HCT116 (cell line): ENCODE measurements at regions not wholly inside any gene's neighbourhood (a gene's known extent, or its start where the extent isn't known, plus 50 kb on each side); places are given as distances from the start of the nearest gene placed in this dataset.

Experiments used
- ATAC-seq: fragments of 200-7000 bp; cut with Tn5 transposase; 2 replicates; pipeline ENCODE4 v1.9.1; 2020; ENCODE audit warnings: mild to moderate bottlenecking, moderate library complexity
- BruUV-seq: library from RNA; stranded (reverse); fragments of 400-500 nt; replicated peaks from 2 replicates; lab custom pipeline; 2021; lab: Mats Ljungman, UMichigan
- CTCF ChIA-PET: fragments of 300-600 bp; sonication (Branson Sonifier 250); formaldehyde crosslinking; loops from one replicate; lab custom pipeline; 2021; ENCODE audit warnings: antibody characterized with exemption; lab: Charles Lee
- POLR2A ChIA-PET: fragments of 300-600, 350-600 bp; sonication (Branson Sonifier 250); formaldehyde crosslinking; loops from one replicate; lab custom pipeline; 2021; ENCODE audit warnings: antibody characterized with exemption; lab: Charles Lee
- RAD21 ChIA-PET, 2 experiments: fragments of 300-600 bp; sonication (Branson Sonifier 250); formaldehyde crosslinking; loops; one replicate each; lab custom pipeline; 2023; ENCODE audit warnings: low total read pairs in 2 of 2; ENCODE audit not compliant: uncharacterized antibody in 2 of 2, unreplicated experiment in 2 of 2, low non-redundant PET in 1 of 2; lab: Charles Lee
- DNase-seq: peaks from one replicate; pipeline ENCODE4 v3.0.0-alpha.2; 2010; ENCODE audit warnings: low read depth, low spot score
- H2AFZ ChIP-seq: fragments of 200-600 bp; shearing (Covaris generic), sonication (generic); 2 replicates; pipeline ENCODE4 v1.6.1; 2017; ENCODE audit warnings: low read depth, mixed run types, mixed read lengths, antibody characterized with exemption, low read length; ENCODE audit not compliant: poor library complexity, severe bottlenecking
- H3K27ac ChIP-seq: 2 replicates; pipeline ENCODE4 v1.5.1; 2012; ENCODE audit warnings: low read depth, low read length
- H3K27me3 ChIP-seq: fragments of 200-600 bp; sonication (generic); 2 replicates; pipeline ENCODE4 v1.6.1; 2016; ENCODE audit warnings: mixed run types, low read length, mixed read lengths; ENCODE audit not compliant: insufficient read depth
- H3K36me3 ChIP-seq, 2 experiments: fragments of 200-500 bp in 1 of 2; fragments of 200-600 bp in 1 of 2; sonication (Bioruptor generic) in 1 of 2; sonication (generic) in 1 of 2; 2 replicates each; pipeline versions ENCODE4 v1.5.1 to v1.6.1; 2014 to 2016; ENCODE audit warnings: low read length in 2 of 2, inconsistent platforms in 1 of 2, mixed read lengths in 1 of 2, mixed run types in 1 of 2; ENCODE audit not compliant: insufficient read depth in 2 of 2, control insufficient read depth in 1 of 2
- H3K4me1 ChIP-seq, 2 experiments: fragments of 200-600 bp in 1 of 2; sonication (generic) in 1 of 2; 2 replicates each; pipeline versions ENCODE4 v1.5.1 to v1.6.1; 2012 to 2017; ENCODE audit warnings: low read length in 2 of 2, inconsistent platforms in 1 of 2, mild to moderate bottlenecking in 1 of 2, mixed read lengths in 1 of 2, mixed run types in 1 of 2, moderate library complexity in 1 of 2; ENCODE audit not compliant: insufficient read depth in 2 of 2, control insufficient read depth in 1 of 2
- H3K4me2 ChIP-seq: fragments of 200-600 bp; sonication (generic); 2 replicates; pipeline ENCODE4 v1.6.1; 2017; ENCODE audit warnings: mixed run types, low read length, mixed read lengths
- H3K4me3 ChIP-seq, 2 experiments: fragments of 200-600 bp in 1 of 2; sonication (generic) in 1 of 2; replicated peaks in 1 of 2; 2 replicates each; pipeline ENCODE4 v1.5.1; 2011 to 2016; ENCODE audit warnings: low read length in 2 of 2, control low read depth in 1 of 2, low read depth in 1 of 2, mild to moderate bottlenecking in 1 of 2, mixed read lengths in 1 of 2, mixed run types in 1 of 2
- H3K79me2 ChIP-seq: fragments of 200-600 bp; sonication (generic); 2 replicates; pipeline ENCODE4 v1.6.1; 2017; ENCODE audit warnings: mild to moderate bottlenecking, mixed run types, low read length, moderate library complexity, mixed read lengths; ENCODE audit not compliant: insufficient read depth
- H3K9ac ChIP-seq: fragments of 200-600 bp; sonication (generic); 2 replicates; pipeline ENCODE4 v1.6.1; 2016; ENCODE audit warnings: low read length, mixed read lengths
- H3K9me2 ChIP-seq: fragments of 200-600 bp; sonication (generic), shearing (Covaris generic); 2 replicates; pipeline ENCODE4 v1.6.1; 2017; ENCODE audit warnings: mixed run types, mild to moderate bottlenecking, moderate library complexity; ENCODE audit not compliant: insufficient read depth
- H3K9me3 ChIP-seq, 2 experiments: fragments of 200-500 bp in 1 of 2; fragments of 200-600 bp in 1 of 2; sonication (Bioruptor generic) in 1 of 2; sonication (generic) in 1 of 2; 2 replicates each; pipeline ENCODE4 v1.6.1; 2014 to 2017; ENCODE audit warnings: low read length in 2 of 2, mixed read lengths in 2 of 2, inconsistent platforms in 1 of 2, low read depth in 1 of 2, mild to moderate bottlenecking in 1 of 2, mixed run types in 1 of 2, moderate library complexity in 1 of 2; ENCODE audit not compliant: control insufficient read depth in 1 of 2, insufficient read depth in 1 of 2
- H4K20me1 ChIP-seq: fragments of 200-600 bp; sonication (generic), shearing (Covaris generic); 2 replicates; pipeline ENCODE4 v1.6.1; 2017; ENCODE audit warnings: mixed run types, mild to moderate bottlenecking, moderate library complexity; ENCODE audit not compliant: insufficient read depth
- CBX3 ChIP-seq: IDR thresholded peaks from 2 replicates; pipeline ENCODE4 v1.6.1; 2012; ENCODE audit warnings: low read depth
- CEBPB ChIP-seq: IDR thresholded peaks from 2 replicates; pipeline ENCODE4 v1.6.1; 2012; ENCODE audit warnings: low read depth
- CTCF ChIP-seq, 3 experiments: fragments of 200-600 bp in 1 of 3; sonication (generic) in 1 of 3; IDR thresholded peaks in 2 of 3; conservative IDR thresholded peaks in 1 of 3; 2 replicates each; pipeline ENCODE4 v1.5.1; 2012 to 2017; ENCODE audit warnings: low read depth in 2 of 3, low read length in 2 of 3, antibody characterized with exemption in 1 of 3, borderline replicate concordance in 1 of 3, control low read depth in 1 of 3, mild to moderate bottlenecking in 1 of 3, mixed read lengths in 1 of 3, mixed run types in 1 of 3, moderate library complexity in 1 of 3; ENCODE audit not compliant: insufficient read depth in 1 of 3
- EGR1 ChIP-seq: IDR thresholded peaks from 2 replicates; pipeline ENCODE4 v1.6.1; 2012; ENCODE audit warnings: low read depth
- ELF1 ChIP-seq: IDR thresholded peaks from 2 replicates; pipeline ENCODE4 v1.6.1; 2012; ENCODE audit warnings: low read depth, borderline replicate concordance
- FOSL1 ChIP-seq: IDR thresholded peaks from 2 replicates; pipeline ENCODE4 v1.6.1; 2012; ENCODE audit warnings: low read depth
- POLR2A ChIP-seq: IDR thresholded peaks from 2 replicates; pipeline ENCODE4 v1.7.0; 2011; ENCODE audit warnings: borderline replicate concordance; ENCODE audit not compliant: insufficient read depth, insufficient read length; ENCODE audit errors: extremely low read depth
- RAD21 ChIP-seq: IDR thresholded peaks from 2 replicates; pipeline ENCODE4 v1.6.1; 2012; ENCODE audit warnings: low read depth, mild to moderate bottlenecking
- SIN3A ChIP-seq: IDR thresholded peaks from 2 replicates; pipeline ENCODE4 v1.6.1; 2012; ENCODE audit warnings: low read depth
- SP1 ChIP-seq: IDR thresholded peaks from 2 replicates; pipeline ENCODE4 v1.6.1; 2012; ENCODE audit warnings: low read depth
- SRF ChIP-seq: IDR thresholded peaks from 2 replicates; pipeline ENCODE4 v1.6.1; 2012; ENCODE audit warnings: low read depth
- YY1 ChIP-seq: IDR thresholded peaks from 2 replicates; pipeline ENCODE4 v1.6.1; 2011; ENCODE audit warnings: low read length, low read depth, moderate library complexity, mild to moderate bottlenecking; ENCODE audit not compliant: insufficient replicate concordance; ENCODE audit errors: extremely low read depth
- ZBTB33 ChIP-seq: IDR thresholded peaks from 2 replicates; pipeline ENCODE4 v1.6.1; 2011; ENCODE audit warnings: mild to moderate bottlenecking, low read length, moderate library complexity; ENCODE audit not compliant: insufficient replicate concordance; ENCODE audit errors: extremely low read depth
- ZFX ChIP-seq: fragments of 450-650 bp; IDR thresholded peaks from 2 replicates; pipeline ENCODE4 v1.6.1; 2017
- ZNF274 ChIP-seq: fragments of 200-500 bp; sonication (Bioruptor generic); IDR thresholded peaks from 2 replicates; pipeline ENCODE4 v1.6.1; 2014; ENCODE audit warnings: mild to moderate bottlenecking, low read depth, low read length, inconsistent platforms
- intact Hi-C: fragments of 100-400 bp; cut with micrococcal nuclease; formaldehyde crosslinking; loops from 2 replicates; pipeline ENCODE4 v1.10.0; 2022
- TF ChIP-seq, protein P1 (sequence below): IDR thresholded peaks from 2 replicates; pipeline ENCODE4 v1.6.1; 2012
- TF ChIP-seq, protein P2 (sequence below): IDR thresholded peaks from 2 replicates; pipeline ENCODE4 v1.6.1; 2012; ENCODE audit warnings: low read depth

- ChIA-PET RAD21 (no interaction called here), CTCF (no interaction called here), POLR2A (no interaction called here)
- Histone ChIP-seq H3K4me3 (no peak overlapping the region), H3K4me2 (no peak overlapping the region), H3K27me3 (no peaks in the 10 kb centered on the region), H3K79me2 (no peaks in the 10 kb centered on the region), H4K20me1 (no peaks in the 10 kb centered on the region), H3K36me3 (no peaks in the 10 kb centered on the region), H2AFZ (no peak overlapping the region), H3K27ac (no peak overlapping the region), H3K9me3 (peaks cover 0 to 4% of the 10 kb centered on the region in 2 experiments; a peak in 1 of 4 replicates), H3K9me2 (no peaks in the 10 kb centered on the region), H3K4me1 (no peaks in the 10 kb centered on the region), H3K9ac (no peak overlapping the region)
- DNase-seq: no peak
- BruUV-seq: no TSS peak
- no peak for ATAC-seq
- intact Hi-C loops: no loop called here
- TF ChIP-seq ELF1: no peak
- TF ChIP-seq, protein P1, sequence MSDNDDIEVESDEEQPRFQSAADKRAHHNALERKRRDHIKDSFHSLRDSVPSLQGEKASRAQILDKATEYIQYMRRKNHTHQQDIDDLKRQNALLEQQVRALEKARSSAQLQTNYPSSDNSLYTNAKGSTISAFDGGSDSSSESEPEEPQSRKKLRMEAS: no peak
- TF ChIP-seq, protein P2, sequence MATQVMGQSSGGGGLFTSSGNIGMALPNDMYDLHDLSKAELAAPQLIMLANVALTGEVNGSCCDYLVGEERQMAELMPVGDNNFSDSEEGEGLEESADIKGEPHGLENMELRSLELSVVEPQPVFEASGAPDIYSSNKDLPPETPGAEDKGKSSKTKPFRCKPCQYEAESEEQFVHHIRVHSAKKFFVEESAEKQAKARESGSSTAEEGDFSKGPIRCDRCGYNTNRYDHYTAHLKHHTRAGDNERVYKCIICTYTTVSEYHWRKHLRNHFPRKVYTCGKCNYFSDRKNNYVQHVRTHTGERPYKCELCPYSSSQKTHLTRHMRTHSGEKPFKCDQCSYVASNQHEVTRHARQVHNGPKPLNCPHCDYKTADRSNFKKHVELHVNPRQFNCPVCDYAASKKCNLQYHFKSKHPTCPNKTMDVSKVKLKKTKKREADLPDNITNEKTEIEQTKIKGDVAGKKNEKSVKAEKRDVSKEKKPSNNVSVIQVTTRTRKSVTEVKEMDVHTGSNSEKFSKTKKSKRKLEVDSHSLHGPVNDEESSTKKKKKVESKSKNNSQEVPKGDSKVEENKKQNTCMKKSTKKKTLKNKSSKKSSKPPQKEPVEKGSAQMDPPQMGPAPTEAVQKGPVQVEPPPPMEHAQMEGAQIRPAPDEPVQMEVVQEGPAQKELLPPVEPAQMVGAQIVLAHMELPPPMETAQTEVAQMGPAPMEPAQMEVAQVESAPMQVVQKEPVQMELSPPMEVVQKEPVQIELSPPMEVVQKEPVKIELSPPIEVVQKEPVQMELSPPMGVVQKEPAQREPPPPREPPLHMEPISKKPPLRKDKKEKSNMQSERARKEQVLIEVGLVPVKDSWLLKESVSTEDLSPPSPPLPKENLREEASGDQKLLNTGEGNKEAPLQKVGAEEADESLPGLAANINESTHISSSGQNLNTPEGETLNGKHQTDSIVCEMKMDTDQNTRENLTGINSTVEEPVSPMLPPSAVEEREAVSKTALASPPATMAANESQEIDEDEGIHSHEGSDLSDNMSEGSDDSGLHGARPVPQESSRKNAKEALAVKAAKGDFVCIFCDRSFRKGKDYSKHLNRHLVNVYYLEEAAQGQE: no peak
- no peak for TF ChIP-seq CBX3
- TF ChIP-seq CEBPB: no peak
- TF ChIP-seq FOSL1: no peak
- no peak for TF ChIP-seq SRF
- no peak for TF ChIP-seq RAD21
- no peak for TF ChIP-seq SP1
- no peak for TF ChIP-seq SIN3A
- no peak for TF ChIP-seq ZFX
- no peak for TF ChIP-seq YY1
- no peak for TF ChIP-seq ZBTB33
- TF ChIP-seq CTCF (IDR thresholded peaks at IDR 0.05 in 2 of 3, conservative IDR thresholded peaks at IDR 0.05 in 1 of 3; ENCODE audit: borderline replicate concordance in 1 of 3, insufficient read depth in 1 of 3, low read depth in 2 of 3, low read length in 2 of 3): no peak
- TF ChIP-seq POLR2A: no peak
- no peak for TF ChIP-seq ZNF274
- no peak for TF ChIP-seq EGR1
Measured at GRCh38 chr5:166963596-166963995, 1327.8 kb upstream of the WWC1 start.
